HepG2 (cell line): ENCODE measurements at regions not wholly inside any gene's neighbourhood (a gene's known extent, or its start where the extent isn't known, plus 50 kb on each side); places are given as distances from the start of the nearest gene placed in this dataset.

Source experiments
- EP300 ChIP-seq, 3 experiments: sonication (generic) in 1 of 3; formaldehyde crosslinking in 1 of 3; IDR thresholded peaks; 2 replicates each; pipeline versions ENCODE4 v1.5.1 to v1.6.1; 2011 to 2020; ENCODE audit warnings: low read depth in 2 of 3, low read length in 2 of 3, borderline replicate concordance in 1 of 3, improper control_type of control experiment in 1 of 3, mild to moderate bottlenecking in 1 of 3, missing genetic modification reagents in 1 of 3, moderate library complexity in 1 of 3
- JUND ChIP-seq: sonication (generic); formaldehyde crosslinking; IDR thresholded peaks from 2 replicates; pipeline ENCODE4 v1.8.0; 2022; ENCODE audit warnings: mild to moderate bottlenecking, missing genetic modification reagents
- NFYC ChIP-seq: IDR thresholded peaks from 2 replicates; pipeline ENCODE4 v1.6.1; 2016; ENCODE audit warnings: missing genetic modification reagents, missing compliant biosample characterization
- NR2F6 ChIP-seq, 2 experiments: IDR thresholded peaks; 2 replicates each; pipeline ENCODE4 v1.6.1; 2016; ENCODE audit warnings: antibody characterized with exemption in 1 of 2, mild to moderate bottlenecking in 1 of 2
- TF ChIP-seq, protein P1 (sequence below): sonication (generic); formaldehyde crosslinking; IDR thresholded peaks from 2 replicates; pipeline ENCODE4 v1.5.0; 2020; ENCODE audit warnings: mild to moderate bottlenecking, missing genetic modification reagents, moderate library complexity
- TF ChIP-seq, protein P2 (sequence below), 2 experiments: sonication (generic) in 1 of 2; formaldehyde crosslinking in 1 of 2; IDR thresholded peaks; 2 replicates each; pipeline versions ENCODE4 v1.4.0 to v1.6.1; 2018 to 2020; ENCODE audit warnings: missing genetic modification reagents in 2 of 2, borderline replicate concordance in 1 of 2, low read depth in 1 of 2, mild to moderate bottlenecking in 1 of 2, missing biosample characterization in 1 of 2

DNA sequence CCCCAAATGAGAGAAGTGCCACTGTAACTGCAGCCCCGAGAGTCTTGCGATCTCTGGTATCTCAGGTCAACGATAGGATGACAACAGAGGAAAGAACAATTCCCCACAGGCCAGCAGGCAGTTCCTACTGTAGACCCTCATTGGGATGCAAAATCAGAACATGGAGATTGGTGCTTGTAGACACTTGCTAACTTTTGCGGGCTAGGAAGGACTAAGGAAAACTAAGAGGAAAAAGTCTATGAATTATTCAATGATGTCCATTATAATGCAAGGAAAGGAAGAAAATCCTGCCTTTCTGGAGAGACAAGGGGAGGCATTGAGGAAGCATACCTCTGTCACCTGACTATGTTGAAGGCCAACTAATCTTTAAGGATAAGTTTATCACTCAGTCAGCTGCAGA is 51.9 kb upstream of the CWC22 start:
- TF ChIP-seq NFYC (CRISPR knock-in tag) (no peak), EP300 (IDR thresholded peaks at IDR 0.05; ENCODE audit: low read depth in 2 of 2, low read length in 2 of 2) (no peak), EP300 (CRISPR knock-in tag; IDR thresholded peaks at IDR 0.05; ENCODE audit: borderline replicate concordance) (no peak), JUND (CRISPR knock-in tag) (no peak), NR2F6 (IDR thresholded peaks at IDR 0.05) (no peak), NR2F6 (CRISPR knock-in tag; IDR thresholded peaks at IDR 0.05) (no peak)
- TF ChIP-seq, protein P1, sequence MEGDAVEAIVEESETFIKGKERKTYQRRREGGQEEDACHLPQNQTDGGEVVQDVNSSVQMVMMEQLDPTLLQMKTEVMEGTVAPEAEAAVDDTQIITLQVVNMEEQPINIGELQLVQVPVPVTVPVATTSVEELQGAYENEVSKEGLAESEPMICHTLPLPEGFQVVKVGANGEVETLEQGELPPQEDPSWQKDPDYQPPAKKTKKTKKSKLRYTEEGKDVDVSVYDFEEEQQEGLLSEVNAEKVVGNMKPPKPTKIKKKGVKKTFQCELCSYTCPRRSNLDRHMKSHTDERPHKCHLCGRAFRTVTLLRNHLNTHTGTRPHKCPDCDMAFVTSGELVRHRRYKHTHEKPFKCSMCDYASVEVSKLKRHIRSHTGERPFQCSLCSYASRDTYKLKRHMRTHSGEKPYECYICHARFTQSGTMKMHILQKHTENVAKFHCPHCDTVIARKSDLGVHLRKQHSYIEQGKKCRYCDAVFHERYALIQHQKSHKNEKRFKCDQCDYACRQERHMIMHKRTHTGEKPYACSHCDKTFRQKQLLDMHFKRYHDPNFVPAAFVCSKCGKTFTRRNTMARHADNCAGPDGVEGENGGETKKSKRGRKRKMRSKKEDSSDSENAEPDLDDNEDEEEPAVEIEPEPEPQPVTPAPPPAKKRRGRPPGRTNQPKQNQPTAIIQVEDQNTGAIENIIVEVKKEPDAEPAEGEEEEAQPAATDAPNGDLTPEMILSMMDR (CRISPR knock-in tag), result no peak
- TF ChIP-seq, protein P2, sequence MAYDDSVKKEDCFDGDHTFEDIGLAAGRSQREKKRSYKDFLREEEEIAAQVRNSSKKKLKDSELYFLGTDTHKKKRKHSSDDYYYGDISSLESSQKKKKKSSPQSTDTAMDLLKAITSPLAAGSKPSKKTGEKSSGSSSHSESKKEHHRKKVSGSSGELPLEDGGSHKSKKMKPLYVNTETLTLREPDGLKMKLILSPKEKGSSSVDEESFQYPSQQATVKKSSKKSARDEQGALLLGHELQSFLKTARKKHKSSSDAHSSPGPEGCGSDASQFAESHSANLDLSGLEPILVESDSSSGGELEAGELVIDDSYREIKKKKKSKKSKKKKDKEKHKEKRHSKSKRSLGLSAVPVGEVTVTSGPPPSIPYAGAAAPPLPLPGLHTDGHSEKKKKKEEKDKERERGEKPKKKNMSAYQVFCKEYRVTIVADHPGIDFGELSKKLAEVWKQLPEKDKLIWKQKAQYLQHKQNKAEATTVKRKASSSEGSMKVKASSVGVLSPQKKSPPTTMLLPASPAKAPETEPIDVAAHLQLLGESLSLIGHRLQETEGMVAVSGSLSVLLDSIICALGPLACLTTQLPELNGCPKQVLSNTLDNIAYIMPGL (CRISPR knock-in tag; IDR thresholded peaks at IDR 0.05; ENCODE audit: borderline replicate concordance in 1 of 2, low read depth in 1 of 2), result no peak
